ENCODE measurements at regions not wholly inside any gene's neighbourhood (a gene's known extent, or its start where the extent isn't known, plus 50 kb on each side); places are given as distances from the start of the nearest gene placed in this dataset.

GRCh38 chr3:174775603-174776002, 83.5 kb upstream of the NAALADL2 start:
- Histone ChIP-seq H3K36me3 (no peaks in the 10 kb centered on the region), H3K9me3 (no peaks in the 10 kb centered on the region), H3K27ac (no peak overlapping the region), H3K27me3 (no peaks in the 10 kb centered on the region), H3K4me1 (no peaks in the 10 kb centered on the region), H3K4me3 (no peak overlapping the region), H3K9ac (ENCODE audit: low read depth in 2 of 2, low read length in 2 of 2) (no peak overlapping the region)
- TF ChIP-seq, protein P1, sequence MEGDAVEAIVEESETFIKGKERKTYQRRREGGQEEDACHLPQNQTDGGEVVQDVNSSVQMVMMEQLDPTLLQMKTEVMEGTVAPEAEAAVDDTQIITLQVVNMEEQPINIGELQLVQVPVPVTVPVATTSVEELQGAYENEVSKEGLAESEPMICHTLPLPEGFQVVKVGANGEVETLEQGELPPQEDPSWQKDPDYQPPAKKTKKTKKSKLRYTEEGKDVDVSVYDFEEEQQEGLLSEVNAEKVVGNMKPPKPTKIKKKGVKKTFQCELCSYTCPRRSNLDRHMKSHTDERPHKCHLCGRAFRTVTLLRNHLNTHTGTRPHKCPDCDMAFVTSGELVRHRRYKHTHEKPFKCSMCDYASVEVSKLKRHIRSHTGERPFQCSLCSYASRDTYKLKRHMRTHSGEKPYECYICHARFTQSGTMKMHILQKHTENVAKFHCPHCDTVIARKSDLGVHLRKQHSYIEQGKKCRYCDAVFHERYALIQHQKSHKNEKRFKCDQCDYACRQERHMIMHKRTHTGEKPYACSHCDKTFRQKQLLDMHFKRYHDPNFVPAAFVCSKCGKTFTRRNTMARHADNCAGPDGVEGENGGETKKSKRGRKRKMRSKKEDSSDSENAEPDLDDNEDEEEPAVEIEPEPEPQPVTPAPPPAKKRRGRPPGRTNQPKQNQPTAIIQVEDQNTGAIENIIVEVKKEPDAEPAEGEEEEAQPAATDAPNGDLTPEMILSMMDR (IDR thresholded peaks at IDR 0.05): no peak
- no peak for DNase-seq
- intact Hi-C loops (cut with DNase I): no loop called here

- Histone ChIP-seq H3K9me3 (no peaks in the 10 kb centered on the region), H3K4me3 (no peak overlapping the region), H3K27ac (no peak overlapping the region), H3K27me3 (no peaks in the 10 kb centered on the region), H3K9ac (ENCODE audit: low read depth in 2 of 2, low read length in 2 of 2) (no peak overlapping the region), H3K4me1 (no peaks in the 10 kb centered on the region), H3K36me3 (no peaks in the 10 kb centered on the region)
- intact Hi-C loops (cut with DNase I): no loop called here
- TF ChIP-seq, protein P1 (IDR thresholded peaks at IDR 0.05): no peak
- no peak for DNase-seq
Measured at GRCh38 chr3:174776123-174776522, 83.0 kb upstream of the NAALADL2 start.

- Histone ChIP-seq H3K36me3 (no peaks in the 10 kb centered on the region), H3K9ac (ENCODE audit: low read depth in 2 of 2, low read length in 2 of 2) (no peak overlapping the region), H3K27ac (no peak overlapping the region), H3K4me1 (no peaks in the 10 kb centered on the region), H3K27me3 (no peaks in the 10 kb centered on the region), H3K9me3 (no peaks in the 10 kb centered on the region), H3K4me3 (no peak overlapping the region)
- intact Hi-C loops (cut with DNase I): no loop called here
- TF ChIP-seq, protein P1 (IDR thresholded peaks at IDR 0.05): no peak
- DNase-seq: no peak
Measured at GRCh38 chr3:174776636-174777035, 82.5 kb upstream of the NAALADL2 start.

- no peak for DNase-seq
- Histone ChIP-seq H3K9ac (ENCODE audit: low read depth in 2 of 2, low read length in 2 of 2) (no peak overlapping the region), H3K27me3 (no peaks in the 10 kb centered on the region), H3K36me3 (no peaks in the 10 kb centered on the region), H3K4me3 (no peak overlapping the region), H3K27ac (no peak overlapping the region), H3K9me3 (no peaks in the 10 kb centered on the region), H3K4me1 (no peaks in the 10 kb centered on the region)
- intact Hi-C loops (cut with DNase I): no loop called here
- TF ChIP-seq, protein P1 (IDR thresholded peaks at IDR 0.05): no peak
Measured at GRCh38 chr3:174777813-174778212, 81.3 kb upstream of the NAALADL2 start.

- Histone ChIP-seq H3K27ac (no peak overlapping the region), H3K9me3 (no peaks in the 10 kb centered on the region), H3K9ac (ENCODE audit: low read depth in 2 of 2, low read length in 2 of 2) (no peak overlapping the region), H3K36me3 (no peaks in the 10 kb centered on the region), H3K4me1 (no peaks in the 10 kb centered on the region), H3K4me3 (no peak overlapping the region), H3K27me3 (no peaks in the 10 kb centered on the region)
- intact Hi-C loops (cut with DNase I): no loop called here
- TF ChIP-seq, protein P1 (IDR thresholded peaks at IDR 0.05): no peak
- DNase-seq: no peak
Measured at GRCh38 chr3:174783502-174783901, 75.6 kb upstream of the NAALADL2 start.
